ENCODE measurements at regions not wholly inside any gene's neighbourhood (a gene's known extent, or its start where the extent isn't known, plus 50 kb on each side); places are given as distances from the start of the nearest gene placed in this dataset.

GRCh38 chr5:96058084-96058483 lies 96.4 kb upstream of the ELL2 start:
- DNase-seq: no peak

- no peak for DNase-seq
Measured at GRCh38 chr5:96054311-96055030, 92.8 kb upstream of the ELL2 start.

GRCh38 chr5:96053063-96053735 lies 91.5 kb upstream of the ELL2 start:
- DNase-seq: no peak

- no peak for DNase-seq
Measured at GRCh38 chr5:96052374-96052773, 90.7 kb upstream of the ELL2 start.

GRCh38 chr5:96051401-96051830 lies 89.8 kb upstream of the ELL2 start:
- no peak for DNase-seq

- DNase-seq: no peak
Measured at GRCh38 chr5:96050273-96050880, 88.7 kb upstream of the ELL2 start.

GRCh38 chr5:96049398-96050272 lies 88.0 kb upstream of the ELL2 start:
- peak; percentile 87 for DNase-seq

- no peak for DNase-seq
Measured at GRCh38 chr5:96048763-96049162, 87.1 kb upstream of the ELL2 start.

GRCh38 chr5:96045888-96046287 lies 84.2 kb upstream of the ELL2 start:
- no peak for DNase-seq

- DNase-seq: no peak
Measured at GRCh38 chr5:96043446-96043845, 81.8 kb upstream of the ELL2 start.

GRCh38 chr5:96037128-96037527 lies 75.5 kb upstream of the ELL2 start:
- DNase-seq: peak; percentile 44

- no peak for DNase-seq
Measured at GRCh38 chr5:96036301-96036700, 74.7 kb upstream of the ELL2 start.

- no peak for DNase-seq
Measured at GRCh38 chr5:96035796-96036195, 74.1 kb upstream of the ELL2 start.

GRCh38 chr5:96033116-96033515 lies 71.5 kb upstream of the ELL2 start:
- no peak for DNase-seq

- peak; percentile 89 for DNase-seq
Measured at GRCh38 chr5:96031811-96032261, 70.2 kb upstream of the ELL2 start.

- no peak for DNase-seq
Measured at GRCh38 chr5:96031180-96031579, 69.5 kb upstream of the ELL2 start.

GRCh38 chr5:96026406-96027041 lies 64.9 kb upstream of the ELL2 start:
- peak; percentile 93 for DNase-seq

GRCh38 chr5:96024683-96025475 lies 63.2 kb upstream of the ELL2 start:
- no peak for DNase-seq

GRCh38 chr5:96023518-96023917 lies 61.9 kb upstream of the ELL2 start:
- DNase-seq: peak; percentile 78

GRCh38 chr5:96022971-96023370 lies 61.3 kb upstream of the ELL2 start:
- no peak for DNase-seq

- DNase-seq: peak; percentile 86
Measured at GRCh38 chr5:96017951-96018350, 56.3 kb upstream of the ELL2 start.

- DNase-seq: no peak
Measured at GRCh38 chr5:96016216-96016615, 54.6 kb upstream of the ELL2 start.

Data from fibroblast of upper back skin (primary cell).